H1 (cell line): ENCODE measurements at regions not wholly inside any gene's neighbourhood (a gene's known extent, or its start where the extent isn't known, plus 50 kb on each side); places are given as distances from the start of the nearest gene placed in this dataset.

Source experiments
- CTCF ChIA-PET: fragments of 300-600 bp; sonication (Branson Sonifier 250); formaldehyde crosslinking; loops from one replicate; lab custom pipeline; 2021; ENCODE audit not compliant: partially characterized antibody; lab: Charles Lee
- POLR2A ChIA-PET: fragments of 300-600 bp; sonication (Branson Sonifier 250); formaldehyde crosslinking; loops from one replicate; lab custom pipeline; 2021; ENCODE audit warnings: inconsistent platforms; ENCODE audit not compliant: partially characterized antibody; lab: Charles Lee
- DNase-seq, 2 experiments: peaks; one replicate each; pipeline versions ENCODE4 v3.0.0 to v3.0.0-alpha.2; 2010 to 2022; ENCODE audit warnings: low spot score in 2 of 2, low read depth in 1 of 2, mixed read lengths in 1 of 2
- FAIRE-seq: peaks from 2 replicates; lab custom pipeline; 2011; peaks lifted over from hg19 to GRCh38; lab: Jason Lieb, UNC
- H2AFZ ChIP-seq: 2 replicates; pipeline ENCODE4 v1.8.1; 2012; ENCODE audit warnings: low read length, inconsistent platforms
- H2AK5ac ChIP-seq: 2 replicates; pipeline ENCODE4 v1.6.1; 2013; ENCODE audit warnings: low read depth, low read length
- H2BK120ac ChIP-seq: replicated peaks from 2 replicates; pipeline ENCODE3; 2013; ENCODE audit warnings: low read depth, low read length, inconsistent platforms
- H2BK12ac ChIP-seq: 2 replicates; pipeline ENCODE4 v1.6.1; 2013; ENCODE audit warnings: low read depth, low read length
- H2BK15ac ChIP-seq: 2 replicates; pipeline ENCODE4 v1.6.1; 2013; ENCODE audit warnings: low read length
- H2BK20ac ChIP-seq: 2 replicates; pipeline ENCODE4 v1.6.1; 2013; ENCODE audit warnings: low read length
- H2BK5ac ChIP-seq: 2 replicates; pipeline ENCODE4 v1.6.1; 2013; ENCODE audit warnings: low read depth, low read length
- H3K14ac ChIP-seq: 2 replicates; pipeline ENCODE4 v1.6.1; 2013; ENCODE audit warnings: inconsistent platforms; ENCODE audit not compliant: insufficient read length
- H3K18ac ChIP-seq: 2 replicates; pipeline ENCODE4 v1.6.1; 2013; ENCODE audit warnings: low read length; ENCODE audit errors: extremely low read depth
- H3K23ac ChIP-seq: 2 replicates; pipeline ENCODE4 v1.6.1; 2013; ENCODE audit warnings: inconsistent platforms; ENCODE audit not compliant: insufficient read length
- H3K23me2 ChIP-seq: 2 replicates; pipeline ENCODE4 v1.6.1; 2013; ENCODE audit warnings: low read depth, low read length
- H3K27ac ChIP-seq: 2 replicates; pipeline ENCODE4 v1.6.1; 2011; ENCODE audit warnings: low read depth, low read length, inconsistent platforms
- H3K27me3 ChIP-seq, 4 experiments: replicated peaks in 1 of 4; 1 replicate in 1 of 4; 2 replicates in 3 of 4; pipeline versions ENCODE4 v1.6.1 to v1.8.1; 2011 to 2013; ENCODE audit warnings: low read length in 3 of 4, mild to moderate bottlenecking in 3 of 4, inconsistent platforms in 2 of 4, mixed read lengths in 2 of 4, moderate library complexity in 1 of 4; ENCODE audit not compliant: control insufficient read depth in 3 of 4, insufficient read depth in 3 of 4; ENCODE audit errors: extremely low read depth in 1 of 4
- H3K36me3 ChIP-seq, 4 experiments: 2 replicates each; pipeline versions ENCODE4 v1.6.1 to v1.8.1; 2011 to 2013; ENCODE audit warnings: mild to moderate bottlenecking in 4 of 4, low read length in 3 of 4, moderate library complexity in 2 of 4, control low read depth in 1 of 4, inconsistent platforms in 1 of 4; ENCODE audit not compliant: insufficient read depth in 4 of 4, control insufficient read depth in 2 of 4
- H3K4ac ChIP-seq: replicated peaks from 2 replicates; pipeline ENCODE3; 2013; ENCODE audit warnings: low read length, low read depth, mixed read lengths, inconsistent platforms; ENCODE audit not compliant: insufficient read length
- H3K4me1 ChIP-seq, 4 experiments: replicated peaks in 1 of 4; 1 replicate in 1 of 4; 2 replicates in 3 of 4; pipeline versions ENCODE4 v1.6.1 to v1.8.1; 2011 to 2013; ENCODE audit warnings: low read length in 3 of 4, inconsistent platforms in 2 of 4, mixed read lengths in 1 of 4; ENCODE audit not compliant: insufficient read depth in 4 of 4, control insufficient read depth in 3 of 4
- H3K4me2 ChIP-seq, 2 experiments: 2 replicates each; pipeline versions ENCODE4 v1.6.1 to v1.8.1; 2011 to 2013; ENCODE audit warnings: low read depth in 2 of 2, low read length in 2 of 2, control low read depth in 1 of 2, inconsistent platforms in 1 of 2, mild to moderate bottlenecking in 1 of 2; ENCODE audit not compliant: insufficient read depth in 1 of 2
- H3K4me3 ChIP-seq, 4 experiments: fragments of 200-600, 300-600 bp in 1 of 4; sonication (generic), shearing (Covaris generic), sonication (Bioruptor Twin) in 1 of 4; 2 replicates each; pipeline versions ENCODE4 v1.5.1 to v1.8.1; 2011 to 2016; ENCODE audit warnings: low read length in 4 of 4, low read depth in 3 of 4, control low read depth in 2 of 4, inconsistent platforms in 2 of 4, mild to moderate bottlenecking in 2 of 4, mixed read lengths in 1 of 4, moderate library complexity in 1 of 4; ENCODE audit not compliant: insufficient read depth in 2 of 4; ENCODE audit errors: extremely low read depth in 1 of 4
- H3K56ac ChIP-seq: replicated peaks from 2 replicates; pipeline ENCODE3; 2013; ENCODE audit warnings: low read depth, mild to moderate bottlenecking, mixed read lengths, low read length, inconsistent platforms; ENCODE audit not compliant: insufficient read length
- H3K79me1 ChIP-seq: 2 replicates; pipeline ENCODE4 v1.6.1; 2013; ENCODE audit warnings: low read depth, low read length, control low read depth
- H3K79me2 ChIP-seq, 2 experiments: 2 replicates each; pipeline versions ENCODE4 v1.6.1 to v1.8.1; 2012 to 2013; ENCODE audit warnings: low read length in 2 of 2, mild to moderate bottlenecking in 2 of 2, inconsistent platforms in 1 of 2; ENCODE audit not compliant: insufficient read depth in 2 of 2, control insufficient read depth in 1 of 2
- H3K9ac ChIP-seq, 4 experiments: replicated peaks in 1 of 4; 1 replicate in 1 of 4; 2 replicates in 3 of 4; pipeline versions ENCODE4 v1.6.1 to v1.8.1; 2011 to 2013; ENCODE audit warnings: low read depth in 3 of 4, low read length in 3 of 4, control low read depth in 2 of 4, mild to moderate bottlenecking in 2 of 4, moderate library complexity in 2 of 4, inconsistent platforms in 1 of 4; ENCODE audit errors: extremely low read depth in 1 of 4
- H3K9me3 ChIP-seq, 2 experiments: 2 replicates each; pipeline versions ENCODE4 v1.6.1 to v1.8.1; 2012 to 2013; ENCODE audit warnings: mild to moderate bottlenecking in 2 of 2, moderate library complexity in 2 of 2, control low read depth in 1 of 2, inconsistent platforms in 1 of 2, low read depth in 1 of 2, low read length in 1 of 2, mixed read lengths in 1 of 2; ENCODE audit not compliant: insufficient read depth in 2 of 2
- H4K20me1 ChIP-seq, 2 experiments: replicated peaks in 1 of 2; 2 replicates each; pipeline versions ENCODE3 to v1.8.1; 2011 to 2013; ENCODE audit warnings: inconsistent platforms in 2 of 2, low read length in 2 of 2, mild to moderate bottlenecking in 1 of 2; ENCODE audit not compliant: insufficient read depth in 2 of 2, control insufficient read depth in 1 of 2
- H4K5ac ChIP-seq: 2 replicates; pipeline ENCODE4 v1.6.1; 2013; ENCODE audit warnings: low read length, low read depth, mixed read lengths, inconsistent platforms; ENCODE audit not compliant: insufficient read length
- H4K8ac ChIP-seq: 2 replicates; pipeline ENCODE4 v1.8.0; 2013; ENCODE audit warnings: mild to moderate bottlenecking, moderate library complexity, low read length, inconsistent platforms; ENCODE audit not compliant: insufficient read depth; ENCODE audit errors: extremely low read depth
- H4K91ac ChIP-seq: replicated peaks from 2 replicates; pipeline ENCODE3; 2013; ENCODE audit warnings: low read length, mixed read lengths, inconsistent platforms; ENCODE audit not compliant: insufficient read length
- KDM1A ChIP-seq: fragments of 200-600, 300-600 bp; sonication (generic); IDR thresholded peaks from 2 replicates; pipeline ENCODE4 v1.7.1; 2016; ENCODE audit warnings: mild to moderate bottlenecking, low read length, borderline replicate concordance
- RAD21 ChIP-seq, 2 experiments: IDR thresholded peaks in 1 of 2; conservative IDR thresholded peaks in 1 of 2; 2 replicates each; pipeline ENCODE4 v1.6.1; 2011; ENCODE audit warnings: low read depth in 2 of 2, low read length in 2 of 2, improper control_type of control experiment in 1 of 2, inconsistent platforms in 1 of 2, mild to moderate bottlenecking in 1 of 2, moderate library complexity in 1 of 2
- RNF2 ChIP-seq: fragments of 200-900, 300-1000 bp; sonication (generic); IDR thresholded peaks from 2 replicates; pipeline ENCODE4 v1.7.1; 2016; ENCODE audit warnings: borderline replicate concordance, low read depth, mild to moderate bottlenecking, antibody characterized with exemption, low read length; ENCODE audit not compliant: poor library complexity, severe bottlenecking; ENCODE audit errors: missing control alignments
- SP2 ChIP-seq: IDR thresholded peaks from 2 replicates; pipeline ENCODE4 v1.6.1; 2012; ENCODE audit warnings: mild to moderate bottlenecking, low read length, inconsistent platforms
- TAF7 ChIP-seq: optimal IDR thresholded peaks from 2 replicates; pipeline ENCODE3; 2011; ENCODE audit warnings: low read depth, mild to moderate bottlenecking, inconsistent platforms, low read length, moderate library complexity, borderline replicate concordance
- TEAD4 ChIP-seq: IDR thresholded peaks from 2 replicates; pipeline ENCODE4 v1.6.1; 2012; ENCODE audit warnings: low read depth, low read length, inconsistent platforms, mixed read lengths
- WGBS, 2 experiments: shearing (Covaris generic) in 1 of 2; methylation state at CpG; one replicate each; pipeline versions ENCODE4 v1.1.6 to v1.1.7; 2013 to 2015; ENCODE audit warnings: low lambda C conversion rate in 2 of 2, mixed read lengths in 2 of 2, inconsistent platforms in 1 of 2, low coverage in 1 of 2, missing lambda C conversion rate in 1 of 2; ENCODE audit not compliant: insufficient replicate concordance in 2 of 2, insufficient coverage in 1 of 2, insufficient read length in 1 of 2; ENCODE audit errors: extremely low coverage in 1 of 2, missing lambda C conversion rate in 1 of 2; 5-methylcytosine and 5-hydroxymethylcytosine counted together
- TF ChIP-seq, protein P1 (sequence below), 3 experiments: IDR thresholded peaks; 1 replicate in 2 of 3; 2 replicates in 1 of 3; pipeline versions ENCODE4 v1.5.1 to v1.6.1; 2011; ENCODE audit warnings: low read length in 3 of 3, mild to moderate bottlenecking in 3 of 3, inconsistent platforms in 2 of 3, low read depth in 1 of 3, moderate library complexity in 1 of 3; ENCODE audit not compliant: insufficient read depth in 1 of 3; ENCODE audit errors: control extremely low read depth in 1 of 3

DNA sequence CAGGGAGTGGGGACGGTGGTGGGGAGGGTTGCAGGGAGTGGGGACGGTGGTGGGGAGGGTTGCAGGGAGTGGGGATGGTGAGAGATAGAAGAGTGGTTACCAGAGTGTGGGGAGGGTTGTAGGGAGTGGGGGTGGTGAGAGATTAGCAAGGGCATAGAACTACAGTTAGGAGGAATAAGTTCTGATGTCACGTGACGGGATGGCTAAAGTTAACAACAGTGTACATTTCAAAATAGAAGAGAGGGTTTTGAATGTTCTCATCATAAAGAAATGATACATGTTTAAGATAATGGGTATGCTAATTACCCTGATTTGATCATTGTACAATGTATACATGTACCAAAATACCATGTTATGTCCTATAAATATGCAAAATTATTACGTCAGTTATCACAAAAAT is 57.6 kb upstream of the FRMD1 start:
- Histone ChIP-seq H3K27ac (no peak overlapping the region), H3K23me2 (no peaks in the 10 kb centered on the region), H3K4me2 (no peak overlapping the region), H3K79me1 (no peaks in the 10 kb centered on the region), H2BK12ac (no peak overlapping the region), H2AFZ (no peak overlapping the region), H3K36me3 (no peaks in the 10 kb centered on the region), H3K9ac (no peak overlapping the region), H4K8ac (no peak overlapping the region), H4K5ac (no peak overlapping the region), H3K4me1 (peaks cover 7 to 12% (median 11%) of the 10 kb centered on the region in 4 experiments), H3K27me3 (peaks cover 0 to 8% (median 5%) of the 10 kb centered on the region in 4 experiments; a peak in 5 of 7 replicates), H3K4ac (no peak overlapping the region), H2BK120ac (no peak overlapping the region), H3K79me2 (no peaks in the 10 kb centered on the region), H3K9me3 (no peaks in the 10 kb centered on the region), H4K91ac (no peak overlapping the region), H3K18ac (no peak overlapping the region), H2BK5ac (no peak overlapping the region), H3K56ac (no peak overlapping the region), H2BK20ac (no peak overlapping the region), H3K4me3 (no peak overlapping the region), H3K14ac (no peak overlapping the region), H2BK15ac (no peak overlapping the region), H3K23ac (no peak overlapping the region), H4K20me1 (no peaks in the 10 kb centered on the region), H2AK5ac (no peak overlapping the region)
- no peak for FAIRE-seq
- ChIA-PET CTCF (no interaction called here), POLR2A (no interaction called here)
- 94% methylated on average over 3 of the region's 5 CpGs; no CpG with 5 or more reads in 1 of the 2 experiments for WGBS, 2 experiments
- TF ChIP-seq, protein P1, sequence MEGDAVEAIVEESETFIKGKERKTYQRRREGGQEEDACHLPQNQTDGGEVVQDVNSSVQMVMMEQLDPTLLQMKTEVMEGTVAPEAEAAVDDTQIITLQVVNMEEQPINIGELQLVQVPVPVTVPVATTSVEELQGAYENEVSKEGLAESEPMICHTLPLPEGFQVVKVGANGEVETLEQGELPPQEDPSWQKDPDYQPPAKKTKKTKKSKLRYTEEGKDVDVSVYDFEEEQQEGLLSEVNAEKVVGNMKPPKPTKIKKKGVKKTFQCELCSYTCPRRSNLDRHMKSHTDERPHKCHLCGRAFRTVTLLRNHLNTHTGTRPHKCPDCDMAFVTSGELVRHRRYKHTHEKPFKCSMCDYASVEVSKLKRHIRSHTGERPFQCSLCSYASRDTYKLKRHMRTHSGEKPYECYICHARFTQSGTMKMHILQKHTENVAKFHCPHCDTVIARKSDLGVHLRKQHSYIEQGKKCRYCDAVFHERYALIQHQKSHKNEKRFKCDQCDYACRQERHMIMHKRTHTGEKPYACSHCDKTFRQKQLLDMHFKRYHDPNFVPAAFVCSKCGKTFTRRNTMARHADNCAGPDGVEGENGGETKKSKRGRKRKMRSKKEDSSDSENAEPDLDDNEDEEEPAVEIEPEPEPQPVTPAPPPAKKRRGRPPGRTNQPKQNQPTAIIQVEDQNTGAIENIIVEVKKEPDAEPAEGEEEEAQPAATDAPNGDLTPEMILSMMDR (IDR thresholded peaks at IDR 0.05; ENCODE audit: control extremely low read depth in 1 of 3, insufficient read depth in 1 of 3, low read depth in 1 of 3, low read length in 3 of 3): no peak
- TF ChIP-seq TAF7 (no peak), TEAD4 (no peak), KDM1A (no peak), SP2 (no peak), RNF2 (no peak), RAD21 (IDR thresholded peaks at IDR 0.05 in 1 of 2, conservative IDR thresholded peaks at IDR 0.05 in 1 of 2; ENCODE audit: low read depth in 2 of 2, low read length in 2 of 2) (no peak)
- DNase-seq: no peak
